HG02840 (cell line): ENCODE measurements at regions not wholly inside any gene's neighbourhood (a gene's known extent, or its start where the extent isn't known, plus 50 kb on each side); places are given as distances from the start of the nearest gene placed in this dataset.
"Not testable (repeated sequence)": the region's sequence is repeated elsewhere in the genome, so short reads cannot be mapped to it uniquely, and the experiment has no call there.

Experiments
- ATAC-seq: cut with Tn5 transposase; IDR thresholded peaks from one replicate; pipeline ENCODE4 v1.9.1; 2021; ENCODE audit warnings: mild to moderate bottlenecking, moderate library complexity, moderate number of reproducible peaks; ENCODE audit not compliant: unreplicated experiment, low FRiP score

- ATAC-seq = no peak
Observed at GRCh38 chr13:79901336-79901735, 420.4 kb downstream of the NDFIP2 start.

GRCh38 chr13:79900356-79900755 is 419.4 kb downstream of the NDFIP2 start:
- no peak for ATAC-seq

GRCh38 chr13:79898996-79899395 is 418.0 kb downstream of the NDFIP2 start:
- no peak for ATAC-seq

- no peak for ATAC-seq
Observed at GRCh38 chr13:79898202-79898826, 417.4 kb downstream of the NDFIP2 start.

- ATAC-seq = no peak
Observed at GRCh38 chr13:79896851-79897250, 415.9 kb downstream of the NDFIP2 start.

- no peak for ATAC-seq
Observed at GRCh38 chr13:79895416-79895815, 414.5 kb downstream of the NDFIP2 start.

- not testable (repeated sequence) for ATAC-seq
Observed at GRCh38 chr13:79887278-79887677, 406.3 kb downstream of the NDFIP2 start.

- ATAC-seq = no peak
Observed at GRCh38 chr13:79886601-79887000, 405.6 kb downstream of the NDFIP2 start.

GRCh38 chr13:79884890-79885289 is 403.9 kb downstream of the NDFIP2 start:
- no peak for ATAC-seq

GRCh38 chr13:79883216-79883615 is 402.3 kb downstream of the NDFIP2 start:
- ATAC-seq = no peak

GRCh38 chr13:79880818-79881217 is 399.9 kb downstream of the NDFIP2 start:
- no peak for ATAC-seq

GRCh38 chr13:79874396-79875360 is 393.7 kb downstream of the NDFIP2 start:
- ATAC-seq = no peak

- ATAC-seq = no peak
Observed at GRCh38 chr13:79871594-79871993, 390.6 kb downstream of the NDFIP2 start.

- no peak for ATAC-seq
Observed at GRCh38 chr13:79870766-79871165, 389.8 kb downstream of the NDFIP2 start.

- ATAC-seq = no peak
Observed at GRCh38 chr13:79870123-79870522, 389.2 kb downstream of the NDFIP2 start.

GRCh38 chr13:79869326-79869725 is 388.4 kb downstream of the NDFIP2 start:
- no peak for ATAC-seq

GRCh38 chr13:79867254-79867653 is 386.3 kb downstream of the NDFIP2 start:
- no peak for ATAC-seq

GRCh38 chr13:79866436-79866835 is 385.5 kb downstream of the NDFIP2 start:
- ATAC-seq = no peak

GRCh38 chr13:79862515-79862914 is 381.6 kb downstream of the NDFIP2 start:
- ATAC-seq = no peak

- ATAC-seq = no peak
Observed at GRCh38 chr13:79861731-79862130, 380.8 kb downstream of the NDFIP2 start.

GRCh38 chr13:79860791-79861190 is 379.8 kb downstream of the NDFIP2 start:
- ATAC-seq = no peak

- ATAC-seq = no peak
Observed at GRCh38 chr13:79859756-79860155, 378.8 kb downstream of the NDFIP2 start.
